ENCODE measurements at regions not wholly inside any gene's neighbourhood (a gene's known extent, or its start where the extent isn't known, plus 50 kb on each side); places are given as distances from the start of the nearest gene placed in this dataset.

DNA sequence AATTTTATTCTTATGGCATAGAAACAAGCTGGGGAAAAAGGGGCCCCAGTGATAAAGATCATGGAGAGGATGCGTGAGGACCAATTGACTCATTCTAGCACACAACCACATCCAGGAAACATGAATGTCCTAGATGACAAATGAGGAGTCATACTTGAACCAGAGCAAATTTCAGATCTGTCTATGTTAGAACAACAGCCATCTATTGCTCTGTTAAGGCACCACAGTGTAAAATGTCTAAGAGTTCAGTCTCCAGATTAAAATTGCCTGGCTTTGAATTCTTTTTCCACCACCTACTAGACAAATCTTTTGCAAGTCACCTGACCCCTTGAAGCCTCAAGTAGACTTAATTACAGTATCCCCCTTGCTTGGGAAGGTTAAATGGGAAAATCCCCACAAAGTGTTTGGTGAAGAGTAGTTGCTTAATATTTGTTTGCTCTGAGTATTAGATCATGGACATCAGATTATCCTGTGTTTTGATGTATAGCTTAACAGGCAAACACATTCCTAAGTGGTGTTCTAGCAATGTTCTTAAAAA lies 258.7 kb upstream of the TGFBR2 start:
- H3K27ac ChIP-seq, result no peak overlapping the region
- TF ChIP-seq POLR2A (IDR thresholded peaks at IDR 0.05) (no peak), POLR2AphosphoS5 (IDR thresholded peaks at IDR 0.05) (no peak)
- TF ChIP-seq, protein P1, sequence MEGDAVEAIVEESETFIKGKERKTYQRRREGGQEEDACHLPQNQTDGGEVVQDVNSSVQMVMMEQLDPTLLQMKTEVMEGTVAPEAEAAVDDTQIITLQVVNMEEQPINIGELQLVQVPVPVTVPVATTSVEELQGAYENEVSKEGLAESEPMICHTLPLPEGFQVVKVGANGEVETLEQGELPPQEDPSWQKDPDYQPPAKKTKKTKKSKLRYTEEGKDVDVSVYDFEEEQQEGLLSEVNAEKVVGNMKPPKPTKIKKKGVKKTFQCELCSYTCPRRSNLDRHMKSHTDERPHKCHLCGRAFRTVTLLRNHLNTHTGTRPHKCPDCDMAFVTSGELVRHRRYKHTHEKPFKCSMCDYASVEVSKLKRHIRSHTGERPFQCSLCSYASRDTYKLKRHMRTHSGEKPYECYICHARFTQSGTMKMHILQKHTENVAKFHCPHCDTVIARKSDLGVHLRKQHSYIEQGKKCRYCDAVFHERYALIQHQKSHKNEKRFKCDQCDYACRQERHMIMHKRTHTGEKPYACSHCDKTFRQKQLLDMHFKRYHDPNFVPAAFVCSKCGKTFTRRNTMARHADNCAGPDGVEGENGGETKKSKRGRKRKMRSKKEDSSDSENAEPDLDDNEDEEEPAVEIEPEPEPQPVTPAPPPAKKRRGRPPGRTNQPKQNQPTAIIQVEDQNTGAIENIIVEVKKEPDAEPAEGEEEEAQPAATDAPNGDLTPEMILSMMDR (IDR thresholded peaks at IDR 0.05), result no peak
- intact Hi-C loops (cut with DNase I), result no loop called here

GRCh38 chr3:30349507-30349906 lies 256.9 kb upstream of the TGFBR2 start:
- H3K4me1 ChIP-seq (replicated peaks), result no peaks in the 10 kb centered on the region
- H3K36me3 ChIP-seq, result no peaks in the 10 kb centered on the region
- 81% methylated on average over 3 of the region's 3 CpGs for WGBS
- no peak for DNase-seq (ENCODE audit: low spot score)
- H3K9me3 ChIP-seq, result no peaks in the 10 kb centered on the region
- no peaks in the 10 kb centered on the region for H3K27me3 ChIP-seq (replicated peaks; ENCODE audit: insufficient read depth)
- TF ChIP-seq, protein P1 (IDR thresholded peaks at IDR 0.05), result no peak
- TF ChIP-seq POLR2A (IDR thresholded peaks at IDR 0.05) (no peak), POLR2AphosphoS5 (IDR thresholded peaks at IDR 0.05) (no peak)
- H3K4me3 ChIP-seq, result no peak overlapping the region
- intact Hi-C loops (cut with DNase I), result no loop called here
- no peak overlapping the region for H3K27ac ChIP-seq

More for the DNA sequence above, 258.7 kb upstream of the TGFBR2 start:
- Histone ChIP-seq H3K27me3 (replicated peaks; ENCODE audit: insufficient read depth) (no peaks in the 10 kb centered on the region), H3K4me3 (no peak overlapping the region), H3K4me1 (replicated peaks) (no peaks in the 10 kb centered on the region), H3K36me3 (no peaks in the 10 kb centered on the region), H3K9me3 (no peaks in the 10 kb centered on the region)
- WGBS, result 83% methylated on average over 1 of the region's 1 CpG
- DNase-seq (ENCODE audit: low spot score), result no peak

GRCh38 chr3:30350011-30350410 lies 256.4 kb upstream of the TGFBR2 start:
- Histone ChIP-seq H3K4me3 (no peak overlapping the region), H3K9me3 (no peaks in the 10 kb centered on the region), H3K27me3 (replicated peaks; ENCODE audit: insufficient read depth) (no peaks in the 10 kb centered on the region), H3K36me3 (no peaks in the 10 kb centered on the region), H3K27ac (no peak overlapping the region), H3K4me1 (replicated peaks) (no peaks in the 10 kb centered on the region)
- intact Hi-C loops (cut with DNase I), result loop anchor here (10.0 kb wide), 2 partner anchors 75 to 105 kb away; no protein-coding TSS in a partner anchor
- WGBS, result 72% methylated on average over 4 of the region's 4 CpGs
- TF ChIP-seq POLR2A (IDR thresholded peaks at IDR 0.05) (no peak), POLR2AphosphoS5 (IDR thresholded peaks at IDR 0.05) (no peak)
- TF ChIP-seq, protein P1 (IDR thresholded peaks at IDR 0.05), result no peak
- no peak for DNase-seq (ENCODE audit: low spot score)

DNA sequence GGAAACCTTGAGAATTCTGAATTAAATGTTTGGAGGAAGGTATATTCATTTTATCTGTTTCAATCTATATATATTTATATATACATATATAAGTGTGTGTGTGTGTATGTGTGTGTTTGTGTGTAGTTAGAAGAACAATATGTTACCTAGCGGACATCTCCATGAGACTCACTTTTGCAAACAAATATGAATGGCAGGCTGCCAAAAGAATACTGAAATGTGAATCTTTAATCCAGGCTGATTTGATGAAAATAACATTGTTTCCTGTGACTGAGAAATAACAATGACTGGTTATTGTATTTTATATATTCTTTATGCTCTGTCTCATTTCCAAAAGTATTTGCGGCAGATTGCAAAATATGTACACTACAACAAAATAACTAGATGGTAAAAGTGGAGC lies 255.5 kb upstream of the TGFBR2 start:
- Histone ChIP-seq H3K36me3 (no peaks in the 10 kb centered on the region), H3K4me1 (replicated peaks) (no peaks in the 10 kb centered on the region), H3K4me3 (no peak overlapping the region), H3K9me3 (no peaks in the 10 kb centered on the region), H3K27ac (no peak overlapping the region), H3K27me3 (replicated peaks; ENCODE audit: insufficient read depth) (no peaks in the 10 kb centered on the region)
- DNase-seq (ENCODE audit: low spot score), result no peak
- TF ChIP-seq POLR2A (IDR thresholded peaks at IDR 0.05) (no peak), POLR2AphosphoS5 (IDR thresholded peaks at IDR 0.05) (no peak)
- TF ChIP-seq, protein P1 (IDR thresholded peaks at IDR 0.05), result no peak
- intact Hi-C loops (cut with DNase I), result loop anchor here (10.0 kb wide), 2 partner anchors 74 to 104 kb away; no protein-coding TSS in a partner anchor
- 98% methylated on average over 2 of the region's 2 CpGs for WGBS
